Hepatocyte (in vitro differentiated cells): ENCODE measurements at regions not wholly inside any gene's neighbourhood (a gene's known extent, or its start where the extent isn't known, plus 50 kb on each side); places are given as distances from the start of the nearest gene placed in this dataset.

Source experiments
- DNase-seq: peaks from one replicate; pipeline ENCODE4 v3.0.0-alpha.2; 2016; ENCODE audit warnings: low spot score
- H2AFZ ChIP-seq: fragments of 200-600 bp; sonication (generic); 2 replicates; pipeline ENCODE4 v1.6.0; 2016; ENCODE audit warnings: antibody characterized with exemption, mild to moderate bottlenecking
- H3K27ac ChIP-seq: fragments of 200-600 bp; sonication (generic); 2 replicates; pipeline ENCODE4 v1.5.1; 2016; ENCODE audit warnings: mild to moderate bottlenecking
- H3K27me3 ChIP-seq: fragments of 200-600 bp; sonication (generic); 2 replicates; pipeline ENCODE4 v1.6.1; 2016
- H3K36me3 ChIP-seq: fragments of 200-600 bp; sonication (generic); replicated peaks from 2 replicates; pipeline ENCODE4 v1.5.1; 2016; ENCODE audit warnings: low read depth; ENCODE audit not compliant: insufficient read depth
- H3K4me1 ChIP-seq: fragments of 200-600 bp; sonication (generic); 2 replicates; pipeline ENCODE4 v1.5.1; 2016; ENCODE audit warnings: mild to moderate bottlenecking, moderate library complexity; ENCODE audit not compliant: insufficient read depth
- H3K4me2 ChIP-seq: fragments of 200-600 bp; sonication (generic); 2 replicates; pipeline ENCODE4 v1.6.0; 2016
- H3K4me3 ChIP-seq: fragments of 200-600 bp; sonication (generic); 2 replicates; pipeline ENCODE4 v1.5.1; 2016; ENCODE audit warnings: mild to moderate bottlenecking
- H3K79me2 ChIP-seq: fragments of 200-600 bp; sonication (generic); 2 replicates; pipeline ENCODE4 v1.6.0; 2017; ENCODE audit warnings: mild to moderate bottlenecking
- H3K9me2 ChIP-seq: fragments of 200-600 bp; sonication (generic); replicated peaks from 2 replicates; pipeline ENCODE4 v1.6.0; 2017; ENCODE audit warnings: mild to moderate bottlenecking; ENCODE audit not compliant: insufficient read depth
- H3K9me3 ChIP-seq: fragments of 200-600 bp; sonication (generic); 2 replicates; pipeline ENCODE4 v1.5.1; 2016; ENCODE audit warnings: low read depth, mild to moderate bottlenecking
- H4K20me1 ChIP-seq: fragments of 200-600 bp; sonication (generic); 2 replicates; pipeline ENCODE4 v1.6.0; 2016; ENCODE audit warnings: mild to moderate bottlenecking; ENCODE audit not compliant: insufficient read depth, poor library complexity, severe bottlenecking
- EZH2 ChIP-seq: fragments of 200-600 bp; sonication (generic); IDR thresholded peaks from 2 replicates; pipeline ENCODE4 v1.6.1; 2016; ENCODE audit warnings: antibody characterized with exemption, mild to moderate bottlenecking, borderline replicate concordance
- EZH2phosphoT487 ChIP-seq: fragments of 200-600 bp; sonication (generic); IDR thresholded peaks from one replicate; pipeline ENCODE4 v1.6.1; 2018; ENCODE audit warnings: antibody characterized with exemption, mild to moderate bottlenecking, low read depth, moderate library complexity; ENCODE audit not compliant: unreplicated experiment, severe bottlenecking
- WGBS: methylation state at CpG from one replicate; pipeline ENCODE4 v1.1.6; 2016; ENCODE audit warnings: low lambda C conversion rate; ENCODE audit errors: missing lambda C conversion rate; 5-methylcytosine and 5-hydroxymethylcytosine counted together
- TF ChIP-seq, protein P1 (sequence below): fragments of 200-600 bp; sonication (generic); IDR thresholded peaks from 2 replicates; pipeline ENCODE4 v1.5.1; 2016; ENCODE audit warnings: antibody characterized with exemption, mild to moderate bottlenecking; ENCODE audit not compliant: poor library complexity

DNA sequence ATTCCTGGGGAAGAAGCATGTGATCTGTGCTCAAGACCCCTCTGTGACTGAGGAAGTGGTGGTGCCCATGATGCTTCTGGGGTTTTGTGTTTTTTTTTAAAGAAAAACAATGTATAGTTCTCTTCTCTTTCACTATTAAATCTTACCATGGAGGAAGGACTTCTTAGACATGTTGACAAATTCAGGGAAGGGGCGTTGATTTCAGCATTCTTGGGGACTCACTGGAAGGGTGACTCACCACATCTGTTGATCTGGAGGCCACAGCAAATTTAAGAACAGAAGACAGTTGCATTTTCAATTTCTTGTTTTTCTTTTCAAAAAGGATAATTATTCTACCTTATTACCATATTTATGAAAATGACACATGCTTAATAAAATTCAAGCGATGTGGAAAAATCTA is 152.9 kb upstream of the RTL1 start:
- H3K4me2 ChIP-seq, result no peak overlapping the region
- H2AFZ ChIP-seq, result no peak overlapping the region
- H3K79me2 ChIP-seq, result no peaks in the 10 kb centered on the region
- no peaks in the 10 kb centered on the region for H3K9me2 ChIP-seq
- H3K36me3 ChIP-seq, result no peaks in the 10 kb centered on the region
- no peak for DNase-seq
- TF ChIP-seq EZH2phosphoT487, result no peak
- TF ChIP-seq, protein P1, sequence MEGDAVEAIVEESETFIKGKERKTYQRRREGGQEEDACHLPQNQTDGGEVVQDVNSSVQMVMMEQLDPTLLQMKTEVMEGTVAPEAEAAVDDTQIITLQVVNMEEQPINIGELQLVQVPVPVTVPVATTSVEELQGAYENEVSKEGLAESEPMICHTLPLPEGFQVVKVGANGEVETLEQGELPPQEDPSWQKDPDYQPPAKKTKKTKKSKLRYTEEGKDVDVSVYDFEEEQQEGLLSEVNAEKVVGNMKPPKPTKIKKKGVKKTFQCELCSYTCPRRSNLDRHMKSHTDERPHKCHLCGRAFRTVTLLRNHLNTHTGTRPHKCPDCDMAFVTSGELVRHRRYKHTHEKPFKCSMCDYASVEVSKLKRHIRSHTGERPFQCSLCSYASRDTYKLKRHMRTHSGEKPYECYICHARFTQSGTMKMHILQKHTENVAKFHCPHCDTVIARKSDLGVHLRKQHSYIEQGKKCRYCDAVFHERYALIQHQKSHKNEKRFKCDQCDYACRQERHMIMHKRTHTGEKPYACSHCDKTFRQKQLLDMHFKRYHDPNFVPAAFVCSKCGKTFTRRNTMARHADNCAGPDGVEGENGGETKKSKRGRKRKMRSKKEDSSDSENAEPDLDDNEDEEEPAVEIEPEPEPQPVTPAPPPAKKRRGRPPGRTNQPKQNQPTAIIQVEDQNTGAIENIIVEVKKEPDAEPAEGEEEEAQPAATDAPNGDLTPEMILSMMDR, result no peak
- no peaks in the 10 kb centered on the region for H4K20me1 ChIP-seq
- H3K4me1 ChIP-seq, result no peaks in the 10 kb centered on the region
- WGBS, result 89% methylated on average over 2 of the region's 2 CpGs
- H3K27ac ChIP-seq, result no peak overlapping the region
- H3K27me3 ChIP-seq, result no peaks in the 10 kb centered on the region
- no peak overlapping the region for H3K4me3 ChIP-seq
- H3K9me3 ChIP-seq, result no peaks in the 10 kb centered on the region

DNA sequence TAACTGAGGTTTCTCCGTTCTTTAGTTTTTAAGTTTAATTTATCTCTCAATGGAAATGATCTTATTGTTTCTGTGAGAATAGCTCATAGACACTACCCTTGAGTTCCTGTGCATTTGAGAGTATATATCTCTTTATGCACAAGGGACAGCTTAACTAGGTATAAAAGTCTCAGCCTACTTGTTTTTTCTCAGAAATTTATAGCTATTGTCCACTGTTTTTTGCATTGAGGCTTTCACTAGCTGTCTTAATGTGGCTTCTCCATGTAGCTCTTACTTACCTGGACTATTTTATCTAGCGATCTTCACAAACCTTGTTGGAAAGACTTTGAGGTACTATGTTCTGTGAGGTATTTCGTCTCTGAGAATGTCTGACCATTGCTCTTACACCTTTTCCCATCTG is 153.9 kb upstream of the RTL1 start:
- DNase-seq, result no peak
- Histone ChIP-seq H3K27me3 (no peaks in the 10 kb centered on the region), H2AFZ (no peak overlapping the region), H3K4me1 (no peaks in the 10 kb centered on the region), H3K9me2 (no peaks in the 10 kb centered on the region), H3K4me3 (no peak overlapping the region), H3K79me2 (no peaks in the 10 kb centered on the region), H3K36me3 (no peaks in the 10 kb centered on the region), H3K9me3 (no peaks in the 10 kb centered on the region), H3K4me2 (no peak overlapping the region), H4K20me1 (no peaks in the 10 kb centered on the region), H3K27ac (no peak overlapping the region)
- TF ChIP-seq EZH2phosphoT487 (no peak), EZH2 (no peak)
- TF ChIP-seq, protein P1, result no peak
- 92% methylated on average over 3 of the region's 3 CpGs for WGBS

DNA sequence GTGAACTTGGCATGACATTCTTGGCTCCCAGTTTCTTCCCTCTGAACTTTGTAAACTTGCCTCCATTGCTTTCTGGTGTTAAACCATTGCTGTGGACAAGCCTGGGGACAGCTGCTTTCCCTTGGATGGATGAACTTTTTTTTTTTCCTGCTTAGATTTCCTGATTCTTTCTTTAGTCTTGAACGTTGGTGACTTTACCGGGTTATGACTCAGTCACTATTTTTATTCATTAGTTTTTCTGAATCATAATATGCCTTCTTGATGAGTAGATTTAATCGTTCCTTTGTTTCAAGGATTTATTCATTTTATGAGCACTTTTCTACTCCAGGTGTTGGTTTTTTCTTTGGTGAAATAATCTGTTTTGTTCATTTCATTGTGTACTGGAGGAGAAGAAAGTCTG is 155.0 kb upstream of the RTL1 start:
- H3K4me1 ChIP-seq, result no peaks in the 10 kb centered on the region
- H3K27me3 ChIP-seq, result no peaks in the 10 kb centered on the region
- no peak for DNase-seq
- no peaks in the 10 kb centered on the region for H3K9me3 ChIP-seq
- H3K27ac ChIP-seq, result no peak overlapping the region
- no peak for TF ChIP-seq EZH2phosphoT487
- no peak for TF ChIP-seq EZH2
- TF ChIP-seq, protein P1, result no peak
- WGBS, result 88% methylated on average over 3 of the region's 3 CpGs
- H4K20me1 ChIP-seq, result no peaks in the 10 kb centered on the region
- no peaks in the 10 kb centered on the region for H3K36me3 ChIP-seq
- H3K9me2 ChIP-seq, result no peaks in the 10 kb centered on the region
- H2AFZ ChIP-seq, result no peak overlapping the region
- no peak overlapping the region for H3K4me3 ChIP-seq
- no peaks in the 10 kb centered on the region for H3K79me2 ChIP-seq
- no peak overlapping the region for H3K4me2 ChIP-seq

DNA sequence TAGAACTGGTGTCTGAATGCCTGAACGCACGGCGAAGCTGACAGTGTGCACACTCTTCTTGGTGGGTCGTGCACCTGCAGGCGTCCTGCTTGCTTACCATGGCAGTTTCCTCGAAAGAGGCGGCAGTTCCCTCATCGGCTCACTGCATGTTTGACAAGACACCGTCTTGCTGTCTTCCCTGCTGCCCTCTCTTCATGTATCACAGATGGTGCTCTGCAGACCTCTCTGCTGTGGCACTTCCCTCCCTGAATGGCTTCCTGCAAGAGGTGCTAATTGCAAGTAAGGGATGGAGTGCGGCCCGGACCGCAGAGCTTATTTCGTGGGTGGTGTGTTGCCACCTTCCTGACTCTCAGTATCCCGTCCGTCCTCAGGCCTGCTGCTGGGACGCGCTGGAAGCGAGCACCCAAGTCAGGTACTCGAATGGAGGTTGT is 156.7 kb upstream of the RTL1 start:
- H4K20me1 ChIP-seq, result no peaks in the 10 kb centered on the region
- no peaks in the 10 kb centered on the region for H3K9me2 ChIP-seq
- TF ChIP-seq, protein P1, result no peak
- no peak for TF ChIP-seq EZH2
- TF ChIP-seq EZH2phosphoT487, result no peak
- no peak overlapping the region for H3K4me2 ChIP-seq
- no peak overlapping the region for H2AFZ ChIP-seq
- H3K9me3 ChIP-seq, result no peaks in the 10 kb centered on the region
- H3K4me1 ChIP-seq, result no peaks in the 10 kb centered on the region
- H3K4me3 ChIP-seq, result no peak overlapping the region
- H3K27me3 ChIP-seq, result no peaks in the 10 kb centered on the region
- H3K27ac ChIP-seq, result no peak overlapping the region
- no peaks in the 10 kb centered on the region for H3K79me2 ChIP-seq
- 96% methylated on average over 19 of the region's 19 CpGs for WGBS
- H3K36me3 ChIP-seq, result no peaks in the 10 kb centered on the region
- DNase-seq, result no peak
